A549 (cell line): ENCODE measurements at regions not wholly inside any gene's neighbourhood (a gene's known extent, or its start where the extent isn't known, plus 50 kb on each side); places are given as distances from the start of the nearest gene placed in this dataset.

ENCODE experiments used
- CEBPB ChIP-seq, 2 experiments: fragments of >200 bp in 1 of 2; sonication (Bioruptor Twin) in 1 of 2; formaldehyde crosslinking in 1 of 2; IDR thresholded peaks; 2 replicates each; pipeline ENCODE4 v1.6.1; 2012 to 2016
- CTCF ChIP-seq: fragments of >200 bp; sonication (Bioruptor Twin); formaldehyde crosslinking; IDR thresholded peaks from 3 replicates; pipeline ENCODE4 v1.5.1; 2016
- EP300 ChIP-seq, 2 experiments: fragments of >200 bp; sonication (Bioruptor Twin); formaldehyde crosslinking; IDR thresholded peaks; 2 replicates in 1 of 2; 3 replicates in 1 of 2; pipeline ENCODE4 v1.6.1; 2016 to 2017
- ESRRA ChIP-seq: fragments of 150-350 bp; IDR thresholded peaks from 2 replicates; pipeline ENCODE4 v1.6.1; 2014; ENCODE audit warnings: mild to moderate bottlenecking, low read length, borderline replicate concordance
- HES2 ChIP-seq: fragments of >200 bp; sonication (Bioruptor Twin); formaldehyde crosslinking; IDR thresholded peaks from 2 replicates; pipeline ENCODE4 v1.6.1; 2016
- KDM1A ChIP-seq: fragments of 200-600 bp; sonication (generic); IDR thresholded peaks from 2 replicates; pipeline ENCODE4 v1.6.1; 2016; ENCODE audit warnings: low read depth, mild to moderate bottlenecking
- MAX ChIP-seq: IDR thresholded peaks from 2 replicates; pipeline ENCODE4 v1.6.1; 2012
- MYC ChIP-seq: IDR thresholded peaks from 2 replicates; pipeline ENCODE4 v1.6.1; 2012; ENCODE audit warnings: mild to moderate bottlenecking, inconsistent platforms, low read length, improper control_type of control experiment, borderline replicate concordance
- POLR2A ChIP-seq: IDR thresholded peaks from 2 replicates; pipeline ENCODE4 v1.6.1; 2012; ENCODE audit warnings: mild to moderate bottlenecking, low read length
- REST ChIP-seq: fragments of 200-600 bp; sonication (generic); IDR thresholded peaks from 2 replicates; pipeline ENCODE4 v1.6.1; 2016; ENCODE audit warnings: antibody characterized with exemption, mild to moderate bottlenecking, moderate library complexity
- SMC3 ChIP-seq: fragments of >200 bp; sonication (Bioruptor Twin); formaldehyde crosslinking; IDR thresholded peaks from 3 replicates; pipeline ENCODE4 v1.6.1; 2018; ENCODE audit warnings: inconsistent platforms

GRCh38 chr10:91140995-91141549 lies 79.4 kb upstream of the PCGF5 start:
- TF ChIP-seq POLR2A (no peak), MAX (no peak), CTCF (no peak), MYC (no peak), CEBPB (IDR thresholded peaks at IDR 0.05) (no peak), REST (no peak), EP300 (IDR thresholded peaks at IDR 0.05) (no peak), HES2 (no peak), KDM1A (no peak), ESRRA (no peak), SMC3 (no peak)
